NCI-H774 (cell line): ENCODE measurements at regions not wholly inside any gene's neighbourhood (a gene's known extent, or its start where the extent isn't known, plus 50 kb on each side); places are given as distances from the start of the nearest gene placed in this dataset.
"Not testable (repeated sequence)": the region's sequence is repeated elsewhere in the genome, so short reads cannot be mapped to it uniquely, and the experiment has no call there.

Source experiments
- DNase-seq: peaks from one replicate; lab custom pipeline; 2025; lab: John Stamatoyannopoulos, UW

DNA sequence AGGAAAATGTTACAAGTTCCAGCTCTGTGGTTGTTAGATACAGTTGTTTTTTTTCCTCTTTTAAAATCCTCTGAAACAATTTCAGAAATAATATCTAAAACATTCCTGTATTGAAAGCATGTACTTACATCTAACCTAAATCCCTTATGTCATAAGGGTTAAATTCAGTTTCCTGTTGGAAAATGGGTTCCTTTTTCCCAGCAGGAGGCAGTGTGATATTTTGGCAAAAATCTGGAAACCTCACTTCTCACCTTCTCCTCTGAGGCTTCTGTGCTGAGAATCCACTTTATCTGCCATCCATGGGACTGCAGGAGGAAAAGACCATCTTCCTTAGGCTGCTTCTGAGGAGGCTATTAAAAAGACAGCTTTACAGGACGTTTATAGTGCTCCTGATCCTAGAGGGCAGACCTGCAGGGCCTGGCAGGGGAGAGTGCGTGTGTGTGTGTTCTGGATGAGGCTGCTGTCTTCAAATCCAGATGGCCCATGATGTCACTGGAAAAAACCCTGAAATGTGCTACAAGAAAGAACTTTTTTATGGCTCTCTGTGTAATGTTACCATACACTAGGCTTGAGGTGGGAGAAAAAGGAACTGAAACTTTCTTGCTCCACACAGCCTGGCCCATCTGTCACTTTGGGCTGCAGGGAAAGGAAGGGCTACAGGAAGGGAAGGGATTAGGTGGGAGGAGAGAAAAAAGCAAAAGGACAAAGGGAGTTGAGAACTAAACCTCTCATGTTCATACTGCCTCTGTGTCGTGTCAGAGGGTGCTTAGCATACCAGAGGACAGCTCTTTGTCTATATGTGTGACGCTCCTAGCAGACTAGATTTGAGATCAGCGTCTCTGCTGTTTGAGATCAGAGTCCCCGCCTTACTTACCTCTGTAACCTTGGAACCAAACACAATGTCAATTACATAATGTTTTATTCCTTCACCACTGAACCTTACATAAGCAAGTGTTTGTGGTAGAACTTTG lies 379.2 kb upstream of the SPAG17 start:
- DNase-seq, result no peak

DNA sequence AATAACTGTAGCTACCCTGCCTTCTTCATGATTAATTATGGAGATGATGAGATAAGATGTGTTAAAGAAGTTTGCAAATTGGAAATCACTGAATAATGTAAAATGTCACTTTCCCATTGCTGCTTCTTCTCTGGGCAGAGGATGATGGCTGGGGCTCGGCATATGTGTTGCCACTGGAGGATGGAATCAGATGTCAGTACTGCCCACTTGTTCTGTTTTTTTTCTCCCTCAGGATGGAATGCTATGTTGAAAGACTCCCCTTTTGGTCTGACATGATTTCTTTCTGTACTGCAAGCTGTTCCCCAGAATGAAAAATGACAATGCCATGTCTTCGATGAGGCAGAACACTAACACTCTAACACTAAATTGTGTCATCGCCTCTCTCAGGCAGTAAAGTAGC lies 373.9 kb upstream of the SPAG17 start:
- no peak for DNase-seq

DNA sequence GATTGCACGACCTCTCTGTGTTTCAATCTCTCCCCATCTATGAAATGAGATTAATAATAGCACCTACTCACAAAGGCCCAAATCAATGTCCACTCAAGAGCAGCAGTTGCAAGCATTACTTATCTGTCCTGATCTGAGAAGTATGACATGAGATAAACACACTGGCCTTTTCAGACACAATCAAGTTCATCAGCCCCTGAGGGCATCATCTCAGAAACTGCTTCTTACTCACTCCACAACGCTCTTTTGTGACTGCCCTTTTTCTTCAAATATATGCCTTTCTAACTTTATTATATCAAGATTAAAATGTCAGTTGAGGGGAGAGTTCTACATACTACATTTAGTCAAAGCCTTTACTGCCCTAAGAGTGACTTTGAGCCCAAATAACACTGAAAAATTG lies 371.9 kb upstream of the SPAG17 start:
- no peak for DNase-seq

DNA sequence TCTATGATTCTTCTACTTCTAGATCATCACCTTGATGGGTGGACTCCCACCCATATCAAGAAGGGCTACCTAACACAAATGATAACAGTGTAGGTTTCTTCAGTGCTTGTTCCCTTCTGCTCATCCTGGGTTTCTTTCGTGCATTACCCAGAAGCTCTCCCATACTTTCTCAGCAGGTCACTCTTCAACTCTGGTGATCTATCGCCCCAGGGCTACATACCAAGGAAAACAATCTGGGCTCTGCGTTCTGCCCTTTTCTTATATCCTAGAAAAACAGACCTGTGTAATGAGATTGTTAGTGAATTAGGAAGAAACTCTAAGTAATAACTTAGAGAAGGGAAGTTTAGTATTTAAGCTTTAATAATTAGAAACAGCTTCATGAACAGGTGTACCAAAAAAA lies 370.6 kb upstream of the SPAG17 start:
- no peak for DNase-seq

DNA sequence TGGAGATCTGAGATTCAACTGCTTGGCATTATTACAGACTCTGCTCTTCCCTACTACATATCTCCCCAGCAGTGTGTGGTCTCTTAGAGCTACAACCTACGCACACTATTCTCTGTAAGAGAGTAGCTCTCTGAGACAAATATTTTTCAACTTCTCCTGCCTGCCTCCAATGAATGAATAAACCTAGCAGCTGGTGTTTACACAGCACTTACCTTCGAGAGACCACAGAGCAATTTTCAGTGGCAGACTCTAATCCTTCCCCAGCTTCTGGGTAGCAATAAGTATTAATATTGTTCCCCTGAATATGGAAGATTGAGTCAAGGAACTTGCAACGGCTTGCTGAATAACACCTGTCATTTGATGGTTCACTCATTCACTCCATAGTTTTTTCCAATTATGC lies 350.9 kb upstream of the SPAG17 start:
- peak; percentile 30 for DNase-seq

DNA sequence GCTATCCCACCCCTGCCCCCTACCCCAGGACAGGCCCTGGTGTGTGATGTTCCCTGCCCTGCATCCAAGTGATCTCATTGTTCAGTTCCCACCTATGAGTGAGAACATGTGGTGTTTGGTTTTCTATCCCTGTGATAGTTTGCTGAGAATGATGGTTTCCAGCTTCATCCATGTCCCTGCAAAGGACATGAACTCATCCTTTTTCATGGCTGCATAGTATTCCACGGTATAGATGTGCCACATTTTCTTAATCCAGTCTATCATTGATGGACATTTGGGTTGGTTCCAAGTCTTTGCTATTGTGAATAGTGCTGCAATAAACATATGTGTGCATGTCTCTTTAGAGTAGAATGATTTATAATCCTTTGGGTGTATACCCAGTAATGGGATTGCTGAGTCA lies 326.9 kb upstream of the SPAG17 start:
- DNase-seq, result not testable (repeated sequence)

DNA sequence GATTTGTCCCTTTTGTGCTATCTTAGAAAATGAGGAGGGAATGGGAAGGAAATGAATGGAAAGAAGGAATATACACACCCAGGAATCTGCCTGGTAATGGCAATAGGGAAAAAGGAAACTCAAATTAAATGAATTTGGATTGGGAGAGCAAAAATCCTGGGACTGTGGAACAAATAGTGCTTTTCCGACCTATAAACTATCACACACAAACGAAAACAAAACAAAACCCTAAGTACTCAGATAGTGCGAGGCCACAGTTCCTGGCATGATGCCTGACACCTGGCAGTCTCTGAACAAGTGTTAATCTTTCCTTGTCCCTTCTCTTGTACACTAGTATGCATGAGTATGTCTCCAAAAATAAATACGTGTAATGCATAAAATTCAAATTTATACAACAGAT lies 319.8 kb upstream of the SPAG17 start:
- peak; percentile 31 for DNase-seq

DNA sequence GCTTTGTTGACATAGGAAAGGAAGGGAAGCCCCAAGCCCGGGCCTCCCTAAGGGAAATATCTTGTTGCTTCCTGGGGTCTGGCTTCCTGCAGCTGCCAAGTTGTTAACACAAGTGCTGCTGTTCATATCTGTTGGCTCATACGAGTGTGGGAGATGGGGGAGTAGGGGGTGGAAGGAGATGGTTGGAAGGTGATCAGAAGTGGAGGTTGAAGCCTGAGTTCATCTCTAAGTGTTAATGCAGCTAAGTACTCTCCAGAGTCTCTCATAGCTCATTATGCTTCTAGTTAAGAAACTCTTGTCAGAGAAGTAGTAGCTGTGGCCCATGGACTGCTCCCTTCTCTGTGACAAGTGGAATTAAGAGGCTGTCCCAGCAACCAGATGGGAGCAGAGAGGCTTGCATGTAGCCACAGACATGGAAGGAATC lies 319.2 kb upstream of the SPAG17 start:
- DNase-seq, result no peak

DNA sequence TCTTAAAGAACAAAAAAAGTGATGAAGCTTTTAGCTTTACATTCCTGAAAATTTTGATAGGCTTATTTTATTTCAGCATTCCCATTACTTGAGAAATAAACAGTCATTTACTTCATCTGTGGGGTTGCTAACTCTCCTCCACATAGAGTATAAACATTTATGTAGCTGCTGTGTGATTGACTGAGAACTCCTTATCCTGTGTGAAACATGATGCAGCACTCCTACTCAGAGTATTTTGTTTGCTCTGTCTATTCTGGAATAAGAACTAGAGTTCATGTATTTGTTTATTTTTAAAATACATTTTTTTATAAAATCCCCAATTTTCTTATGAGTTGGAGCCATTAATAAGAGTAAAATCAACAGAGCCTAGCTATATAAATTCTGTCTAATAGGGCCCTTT lies 318.7 kb upstream of the SPAG17 start:
- DNase-seq, result no peak

DNA sequence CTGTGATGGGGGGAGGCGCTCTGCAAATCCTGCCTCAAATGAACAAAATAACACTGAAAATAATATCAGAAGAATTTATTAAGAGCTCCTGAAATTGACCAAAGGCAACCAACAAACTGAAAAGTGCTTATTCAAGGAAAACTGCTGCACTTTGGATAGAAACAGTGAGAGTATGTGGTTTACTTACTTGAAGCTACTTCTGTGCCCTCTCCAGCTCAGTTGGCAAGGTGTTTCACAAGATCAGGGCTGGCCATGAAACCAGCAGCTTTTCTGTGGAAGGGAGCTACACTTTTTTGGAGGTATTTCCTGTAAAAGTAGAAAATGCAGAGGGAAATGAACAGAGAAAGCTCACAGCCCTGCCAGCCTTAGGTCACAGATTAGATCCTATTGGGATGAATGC lies 310.0 kb upstream of the SPAG17 start:
- DNase-seq, result no peak

DNA sequence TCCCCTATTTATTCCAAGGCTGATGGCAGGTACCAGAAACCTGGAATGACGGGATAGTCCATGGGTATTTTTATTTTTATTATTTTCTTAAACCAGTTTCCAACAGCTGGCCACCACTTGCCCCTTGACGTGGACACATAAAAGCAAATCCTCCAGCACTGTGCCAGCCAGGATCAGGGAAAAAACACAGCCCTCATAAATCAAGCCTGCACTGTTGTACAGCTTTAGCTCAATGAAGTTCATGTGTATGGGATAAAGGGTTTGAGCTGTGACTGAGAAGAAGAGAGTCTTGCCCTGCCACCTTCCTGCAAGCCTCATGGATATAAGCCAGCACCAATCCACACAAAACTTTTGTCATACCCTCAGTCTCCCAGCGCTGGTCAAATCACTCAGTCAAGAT lies 303.8 kb upstream of the SPAG17 start:
- no peak for DNase-seq

DNA sequence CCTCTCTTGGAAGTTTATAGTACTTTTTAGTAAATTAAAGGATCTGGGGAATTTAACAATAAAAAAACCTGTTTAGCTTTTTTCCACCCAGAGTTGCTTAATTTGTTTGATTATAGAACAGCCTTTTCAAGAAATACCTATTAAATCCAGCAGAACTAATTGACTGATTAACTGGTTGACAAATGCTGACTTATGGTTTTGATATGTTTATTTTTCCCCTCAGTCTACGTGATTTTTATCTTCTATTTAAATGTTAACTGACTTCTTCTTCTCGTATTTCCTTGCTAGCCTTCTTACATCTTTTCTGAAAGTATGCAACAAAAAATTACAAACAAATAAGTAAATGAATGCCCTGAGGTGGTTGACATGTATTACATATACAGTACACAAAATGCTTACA lies 302.9 kb upstream of the SPAG17 start:
- no peak for DNase-seq

DNA sequence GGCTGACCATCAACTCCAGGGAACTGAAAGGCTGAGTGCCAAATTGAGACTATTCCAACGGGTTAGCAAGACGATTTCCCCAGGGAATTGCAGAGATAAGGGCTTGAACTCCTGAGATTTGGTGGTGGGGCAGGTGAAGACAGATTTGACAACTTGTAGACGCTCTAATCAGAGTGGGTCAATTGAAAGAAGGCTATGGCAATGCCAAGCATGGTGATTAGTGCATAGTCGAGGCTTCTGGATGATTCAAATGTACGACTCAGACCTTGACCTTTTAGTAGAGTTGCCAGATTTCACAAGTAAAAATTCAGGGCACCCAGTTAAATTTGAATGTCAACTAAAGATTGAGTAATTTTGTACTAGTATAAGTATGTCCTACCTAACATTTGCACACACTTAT lies 302.1 kb upstream of the SPAG17 start:
- DNase-seq, result no peak

DNA sequence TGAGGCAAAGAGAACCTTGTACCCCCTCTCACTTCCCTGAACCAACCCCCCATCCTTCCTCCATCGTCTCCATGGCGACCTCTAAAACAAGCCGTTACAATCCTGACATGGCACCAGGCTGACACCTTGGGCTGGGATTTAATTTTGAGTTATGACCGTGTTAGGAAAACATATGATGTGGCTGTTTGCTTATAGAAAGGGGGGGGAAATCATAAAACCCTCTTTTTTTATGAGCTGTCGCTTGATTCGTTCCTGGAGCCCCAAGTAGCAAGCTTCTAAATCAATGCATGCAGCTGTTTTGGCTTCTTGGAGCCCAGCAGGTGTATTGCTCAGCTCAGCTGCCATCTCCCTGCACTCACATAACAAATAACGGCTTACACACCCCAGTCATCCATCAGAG lies 301.2 kb upstream of the SPAG17 start:
- no peak for DNase-seq

DNA sequence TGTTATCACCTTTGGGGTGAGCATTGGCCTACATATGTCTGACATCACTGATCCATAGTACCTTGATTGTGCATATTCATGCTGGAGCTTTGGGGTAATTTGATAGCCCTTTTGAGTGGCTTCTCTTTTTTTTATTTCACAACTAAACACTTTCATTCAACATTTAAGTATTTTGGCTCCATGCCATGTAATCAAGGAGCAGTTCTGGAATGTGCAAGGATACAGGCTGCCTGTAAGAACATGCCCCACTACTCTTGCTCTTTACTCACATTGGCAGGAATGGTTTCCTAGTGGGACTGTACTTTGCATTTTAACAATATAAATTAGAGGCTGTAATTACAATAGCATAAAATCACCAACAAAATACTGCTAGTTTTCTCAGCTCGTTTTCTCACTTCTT lies 300.7 kb upstream of the SPAG17 start:
- DNase-seq, result no peak

DNA sequence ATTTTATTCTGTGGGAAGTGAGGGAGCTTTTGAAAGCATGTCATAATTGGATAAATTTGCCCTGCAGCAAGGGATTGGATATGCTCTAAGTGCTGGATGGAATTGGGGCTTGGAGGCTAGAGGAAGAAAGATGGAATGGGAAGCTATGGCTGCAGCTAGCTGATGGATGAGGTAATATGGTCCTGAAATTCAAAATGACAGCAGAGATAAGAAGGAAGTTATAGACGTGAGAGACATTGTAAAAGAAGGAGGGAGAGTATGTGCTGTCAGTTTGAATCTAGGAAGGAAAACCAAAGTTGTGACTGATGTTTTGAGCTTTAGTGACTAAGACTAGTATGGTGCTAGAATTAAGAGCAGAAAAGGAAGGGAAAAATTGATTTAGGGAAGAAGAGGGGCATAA lies 299.9 kb upstream of the SPAG17 start:
- DNase-seq, result no peak

DNA sequence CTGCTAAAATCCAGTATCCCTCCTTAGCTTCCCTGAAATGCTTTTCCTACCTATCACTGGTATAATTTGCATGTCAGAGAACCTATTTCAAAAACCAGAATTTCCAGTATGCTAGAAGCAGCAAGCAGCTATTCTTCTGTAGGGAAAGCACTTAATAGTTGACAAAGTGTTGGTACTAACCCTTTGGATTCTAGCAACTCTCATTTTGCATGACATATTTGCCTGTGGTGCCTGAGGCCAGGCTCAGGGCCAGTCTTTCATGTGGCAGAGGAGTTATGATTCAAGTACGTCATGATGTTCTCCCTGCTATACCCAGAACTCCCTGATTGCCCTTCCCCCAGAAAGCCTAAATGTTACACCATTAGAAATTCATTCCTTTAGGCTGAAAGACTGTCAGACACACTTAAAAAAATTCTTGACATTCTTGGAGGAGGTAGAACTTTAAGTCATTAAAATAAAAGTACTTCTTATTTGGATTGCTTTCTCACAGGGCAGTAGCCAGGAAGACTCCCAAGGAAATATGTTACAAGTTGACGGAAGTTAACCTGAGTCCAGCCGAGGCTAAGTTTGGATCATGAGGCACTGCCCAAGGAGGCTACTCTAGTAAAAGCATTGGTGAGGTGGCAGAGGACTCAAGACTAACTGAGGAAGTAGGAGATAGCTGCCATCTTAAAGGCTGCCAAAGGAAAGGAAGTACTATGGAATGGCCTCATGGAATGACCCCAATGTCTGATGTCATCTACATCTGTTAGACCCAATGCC lies 298.4 kb upstream of the SPAG17 start:
- DNase-seq, result no peak

DNA sequence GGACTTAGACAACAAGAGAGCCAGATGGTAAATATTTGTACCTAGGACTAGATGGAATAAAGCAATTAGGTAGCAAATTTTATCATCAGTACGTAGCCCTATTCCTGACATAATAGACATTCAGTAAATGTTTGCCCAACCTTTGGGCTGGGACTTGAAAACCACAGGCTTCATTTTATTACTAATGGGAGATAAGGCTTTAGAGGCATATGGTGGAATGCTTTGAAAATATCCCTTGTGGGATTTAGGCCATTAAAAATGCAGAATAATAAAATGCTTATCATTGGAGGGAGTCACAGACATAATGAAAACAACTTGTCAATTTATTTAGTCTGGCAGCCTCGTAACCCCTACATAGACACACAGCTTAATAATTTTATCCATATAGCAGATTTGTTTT lies 296.1 kb upstream of the SPAG17 start:
- DNase-seq, result peak; percentile 50

DNA sequence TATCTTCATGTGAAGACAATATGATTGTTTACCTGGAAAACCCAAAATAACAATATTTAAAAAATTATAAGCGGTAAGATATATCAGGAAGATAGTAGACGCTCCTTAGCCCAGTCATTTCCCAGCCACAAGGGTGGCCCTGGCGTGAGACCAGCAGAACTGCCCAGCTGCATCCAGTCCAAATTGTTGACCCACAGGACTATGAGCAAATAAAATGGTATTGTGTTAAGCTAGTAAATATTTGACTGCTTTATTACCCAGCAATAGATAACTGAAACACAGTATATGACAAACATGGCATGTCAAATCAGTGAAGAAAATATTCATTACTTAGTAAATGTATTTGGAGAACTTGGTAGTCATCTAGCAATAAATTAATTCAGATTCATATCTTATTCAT lies 294.3 kb upstream of the SPAG17 start:
- peak; percentile 84 for DNase-seq

DNA sequence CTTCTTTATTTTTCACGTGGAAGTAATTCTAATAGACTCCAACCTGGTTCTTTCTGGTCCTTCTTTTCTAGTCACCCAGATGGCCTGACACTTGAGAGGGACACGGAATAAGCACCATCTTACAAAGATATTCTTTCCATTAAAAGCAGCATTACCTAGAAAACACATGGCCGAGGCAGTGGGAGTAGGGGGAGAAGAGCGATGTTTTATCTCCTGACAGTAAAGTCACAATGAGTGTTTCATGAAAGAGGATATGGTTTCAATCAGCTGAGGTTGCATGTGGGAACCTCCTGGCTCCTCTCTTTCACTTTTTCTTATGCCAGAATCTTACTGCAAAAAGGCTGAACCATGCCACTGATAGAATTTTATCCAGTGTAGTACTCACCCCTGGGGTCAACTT lies 288.8 kb upstream of the SPAG17 start:
- no peak for DNase-seq

DNA sequence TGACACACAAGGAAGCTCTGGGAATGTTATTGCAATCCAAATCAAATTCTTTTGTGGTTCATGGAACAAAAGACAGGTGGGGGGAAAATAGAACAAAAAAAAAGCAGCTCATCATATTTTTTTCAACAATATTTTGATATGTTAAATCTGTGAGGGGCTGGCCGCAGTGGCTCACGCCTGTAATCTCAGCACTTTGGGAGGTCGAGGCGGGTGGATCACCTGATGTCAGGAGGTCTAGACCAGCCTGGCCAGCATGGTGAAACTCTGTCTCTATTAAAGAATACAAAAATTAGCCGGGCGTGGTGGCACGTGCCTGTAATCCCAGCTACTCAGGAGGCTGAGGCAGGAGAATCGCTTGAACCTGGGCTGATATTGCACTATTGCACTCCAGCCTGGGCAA lies 279.4 kb upstream of the SPAG17 start:
- not testable (repeated sequence) for DNase-seq

DNA sequence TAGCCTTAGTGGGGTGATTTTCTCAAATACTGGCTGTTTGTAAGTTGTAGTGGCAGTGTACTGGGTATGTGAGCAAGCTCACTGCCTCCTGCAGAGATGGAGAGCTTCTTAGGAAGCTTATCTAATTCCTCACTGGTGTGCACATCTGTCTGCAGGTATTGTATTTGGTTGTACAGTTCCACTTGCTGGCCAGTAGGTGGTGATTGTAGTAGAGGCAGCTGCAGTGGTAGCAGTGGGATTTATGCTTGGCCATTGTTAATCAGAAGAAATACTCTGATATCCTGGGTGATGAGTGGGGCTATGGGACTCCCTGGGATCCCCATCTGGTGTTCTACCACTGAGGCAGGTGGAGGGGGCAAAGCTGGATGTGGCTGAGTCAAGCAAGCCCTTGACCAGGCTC lies 276.1 kb upstream of the SPAG17 start:
- no peak for DNase-seq

DNA sequence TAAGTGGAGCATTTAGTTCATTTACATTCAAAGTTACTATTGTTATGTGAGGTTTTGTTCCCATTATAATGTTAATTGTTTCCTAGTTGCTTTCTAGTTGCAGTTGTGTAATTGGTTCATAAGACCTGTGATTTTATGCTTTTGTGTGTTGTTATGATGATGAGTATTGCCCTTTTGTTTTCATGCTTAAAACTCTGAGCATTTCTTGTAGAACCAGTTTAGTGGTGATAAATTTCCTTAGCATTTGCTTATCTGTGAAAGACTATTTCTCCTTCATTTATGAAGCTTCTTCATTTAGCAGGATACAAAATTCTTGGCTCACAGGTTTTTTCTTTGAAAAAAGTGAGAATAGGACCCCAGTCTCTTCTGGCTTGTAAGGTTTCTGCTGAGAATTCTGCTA lies 274.8 kb upstream of the SPAG17 start:
- DNase-seq, result no peak
